ENCODE measurements at regions not wholly inside any gene's neighbourhood (a gene's known extent, or its start where the extent isn't known, plus 50 kb on each side); places are given as distances from the start of the nearest gene placed in this dataset.

DNA sequence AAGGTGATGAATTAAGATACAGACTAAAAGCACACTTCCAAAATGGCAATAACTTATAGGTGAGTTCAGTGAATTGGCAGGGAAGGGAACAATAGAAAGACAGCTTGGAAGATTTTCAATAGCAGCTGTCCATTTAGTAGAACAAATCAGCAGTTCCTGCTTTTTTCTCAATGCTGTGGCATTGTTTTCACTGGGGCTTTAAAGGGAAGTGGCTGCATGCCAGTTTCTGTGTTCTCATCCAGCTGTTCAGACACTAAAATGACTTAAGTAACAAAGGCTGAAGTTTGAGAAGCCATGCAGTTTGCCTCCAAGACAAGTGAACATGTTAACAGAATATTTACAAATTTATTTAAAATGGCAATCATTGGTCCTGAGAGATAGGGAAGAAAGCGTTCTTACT is 291.9 kb downstream of the FAM47A start:
- DNase-seq (ENCODE audit: low read depth, low spot score) (no peak), FAIRE-seq (no peak), ATAC-seq (no peak)
- Histone ChIP-seq H3K4me2 (ENCODE audit: control insufficient read depth, insufficient read depth) (no peak overlapping the region), H3K9me3 (replicated peaks; ENCODE audit: control insufficient read depth, insufficient read depth, low read length) (no peaks in the 10 kb centered on the region), H3K27ac (ENCODE audit: control insufficient read depth, insufficient read depth) (no peak overlapping the region), H3K4me3 (no peak overlapping the region), H2AFZ (ENCODE audit: control insufficient read depth, low read depth, low read length) (no peak overlapping the region), H3K4me1 (ENCODE audit: control insufficient read depth, insufficient read depth, low read length) (no peaks in the 10 kb centered on the region), H3K79me2 (ENCODE audit: control insufficient read depth, insufficient read depth, low read length) (no peaks in the 10 kb centered on the region), H3K27me3 (replicated peaks in 1 of 2; ENCODE audit: control insufficient read depth in 2 of 2, insufficient read depth in 2 of 2, low read length in 1 of 2) (no peaks in the 10 kb centered on the region), H3K36me3 (ENCODE audit: control insufficient read depth in 2 of 2, insufficient read depth in 2 of 2, low read length in 1 of 2) (no peaks in the 10 kb centered on the region), H3K9ac (ENCODE audit: control insufficient read depth, insufficient read depth, low read length) (no peak overlapping the region), H4K20me1 (ENCODE audit: control insufficient read depth, insufficient read depth) (no peaks in the 10 kb centered on the region)
- ChIA-PET RAD21 (ENCODE audit: unreplicated experiment) (no interaction called here), POLR2A (no interaction called here), SMC1A (ENCODE audit: uncharacterized antibody, unreplicated experiment) (no interaction called here), CTCF (no interaction called here)
- in situ Hi-C loops (cut with MboI), result no loop called here
- TF ChIP-seq ASH2L (IDR thresholded peaks at IDR 0.05; ENCODE audit: borderline replicate concordance, low read depth) (no peak), TARDBP (IDR thresholded peaks at IDR 0.05; ENCODE audit: borderline replicate concordance) (no peak), MEF2A (IDR thresholded peaks at IDR 0.05; ENCODE audit: insufficient read depth, low read depth, low read length) (no peak), NFYB (IDR thresholded peaks at IDR 0.05; ENCODE audit: insufficient read depth, low read depth, low read length) (no peak), CHD4 (IDR thresholded peaks at IDR 0.05) (no peak), POLR2AphosphoS5 (IDR thresholded peaks at IDR 0.05; ENCODE audit: low read length) (no peak), TCF7 (IDR thresholded peaks at IDR 0.05; ENCODE audit: borderline replicate concordance) (no peak), RAD21 (IDR thresholded peaks at IDR 0.05; ENCODE audit: insufficient read depth, low read depth, low read length) (no peak), EZH2 (IDR thresholded peaks at IDR 0.05; ENCODE audit: borderline replicate concordance, control insufficient read depth, low read depth, low read length) (no peak), CBX3 (IDR thresholded peaks at IDR 0.05; ENCODE audit: borderline replicate concordance, low read depth) (no peak), SIN3A (IDR thresholded peaks at IDR 0.05; ENCODE audit: low read depth, low read length) (no peak), SUPT20H (IDR thresholded peaks at IDR 0.05; ENCODE audit: borderline replicate concordance, control insufficient read depth, low read depth, low read length) (no peak), TBL1XR1 (IDR thresholded peaks at IDR 0.05; ENCODE audit: low read depth, low read length) (no peak), SP1 (IDR thresholded peaks at IDR 0.05; ENCODE audit: low read depth, low read length) (no peak)
- TF ChIP-seq, protein P1, sequence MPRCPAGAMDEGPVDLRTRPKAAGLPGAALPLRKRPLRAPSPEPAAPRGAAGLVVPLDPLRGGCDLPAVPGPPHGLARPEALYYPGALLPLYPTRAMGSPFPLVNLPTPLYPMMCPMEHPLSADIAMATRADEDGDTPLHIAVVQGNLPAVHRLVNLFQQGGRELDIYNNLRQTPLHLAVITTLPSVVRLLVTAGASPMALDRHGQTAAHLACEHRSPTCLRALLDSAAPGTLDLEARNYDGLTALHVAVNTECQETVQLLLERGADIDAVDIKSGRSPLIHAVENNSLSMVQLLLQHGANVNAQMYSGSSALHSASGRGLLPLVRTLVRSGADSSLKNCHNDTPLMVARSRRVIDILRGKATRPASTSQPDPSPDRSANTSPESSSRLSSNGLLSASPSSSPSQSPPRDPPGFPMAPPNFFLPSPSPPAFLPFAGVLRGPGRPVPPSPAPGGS (IDR thresholded peaks at IDR 0.05; ENCODE audit: borderline replicate concordance, insufficient read depth, low read depth, low read length, poor library complexity, severe bottlenecking), result no peak
- TF ChIP-seq, protein P2, sequence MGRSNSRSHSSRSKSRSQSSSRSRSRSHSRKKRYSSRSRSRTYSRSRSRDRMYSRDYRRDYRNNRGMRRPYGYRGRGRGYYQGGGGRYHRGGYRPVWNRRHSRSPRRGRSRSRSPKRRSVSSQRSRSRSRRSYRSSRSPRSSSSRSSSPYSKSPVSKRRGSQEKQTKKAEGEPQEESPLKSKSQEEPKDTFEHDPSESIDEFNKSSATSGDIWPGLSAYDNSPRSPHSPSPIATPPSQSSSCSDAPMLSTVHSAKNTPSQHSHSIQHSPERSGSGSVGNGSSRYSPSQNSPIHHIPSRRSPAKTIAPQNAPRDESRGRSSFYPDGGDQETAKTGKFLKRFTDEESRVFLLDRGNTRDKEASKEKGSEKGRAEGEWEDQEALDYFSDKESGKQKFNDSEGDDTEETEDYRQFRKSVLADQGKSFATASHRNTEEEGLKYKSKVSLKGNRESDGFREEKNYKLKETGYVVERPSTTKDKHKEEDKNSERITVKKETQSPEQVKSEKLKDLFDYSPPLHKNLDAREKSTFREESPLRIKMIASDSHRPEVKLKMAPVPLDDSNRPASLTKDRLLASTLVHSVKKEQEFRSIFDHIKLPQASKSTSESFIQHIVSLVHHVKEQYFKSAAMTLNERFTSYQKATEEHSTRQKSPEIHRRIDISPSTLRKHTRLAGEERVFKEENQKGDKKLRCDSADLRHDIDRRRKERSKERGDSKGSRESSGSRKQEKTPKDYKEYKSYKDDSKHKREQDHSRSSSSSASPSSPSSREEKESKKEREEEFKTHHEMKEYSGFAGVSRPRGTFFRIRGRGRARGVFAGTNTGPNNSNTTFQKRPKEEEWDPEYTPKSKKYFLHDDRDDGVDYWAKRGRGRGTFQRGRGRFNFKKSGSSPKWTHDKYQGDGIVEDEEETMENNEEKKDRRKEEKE (IDR thresholded peaks at IDR 0.05), result no peak
- TF ChIP-seq, protein P3, sequence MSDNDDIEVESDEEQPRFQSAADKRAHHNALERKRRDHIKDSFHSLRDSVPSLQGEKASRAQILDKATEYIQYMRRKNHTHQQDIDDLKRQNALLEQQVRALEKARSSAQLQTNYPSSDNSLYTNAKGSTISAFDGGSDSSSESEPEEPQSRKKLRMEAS (IDR thresholded peaks at IDR 0.05; ENCODE audit: low read depth, low read length), result no peak
- TF ChIP-seq, protein P4, sequence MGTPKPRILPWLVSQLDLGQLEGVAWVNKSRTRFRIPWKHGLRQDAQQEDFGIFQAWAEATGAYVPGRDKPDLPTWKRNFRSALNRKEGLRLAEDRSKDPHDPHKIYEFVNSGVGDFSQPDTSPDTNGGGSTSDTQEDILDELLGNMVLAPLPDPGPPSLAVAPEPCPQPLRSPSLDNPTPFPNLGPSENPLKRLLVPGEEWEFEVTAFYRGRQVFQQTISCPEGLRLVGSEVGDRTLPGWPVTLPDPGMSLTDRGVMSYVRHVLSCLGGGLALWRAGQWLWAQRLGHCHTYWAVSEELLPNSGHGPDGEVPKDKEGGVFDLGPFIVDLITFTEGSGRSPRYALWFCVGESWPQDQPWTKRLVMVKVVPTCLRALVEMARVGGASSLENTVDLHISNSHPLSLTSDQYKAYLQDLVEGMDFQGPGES (IDR thresholded peaks at IDR 0.05), result no peak
- no TSS peak for BruUV-seq (replicated peaks)
- intact Hi-C loops (cut with micrococcal nuclease; ENCODE audit: unreplicated experiment), result no loop called here
- WGBS (ENCODE audit: insufficient coverage, insufficient replicate concordance, low lambda C conversion rate, missing lambda C conversion rate), result 0% methylated on average over 1 of the region's 1 CpG
